GM04504 (cell line): ENCODE measurements at regions not wholly inside any gene's neighbourhood (a gene's known extent, or its start where the extent isn't known, plus 50 kb on each side); places are given as distances from the start of the nearest gene placed in this dataset.
"Not testable (repeated sequence)": the region's sequence is repeated elsewhere in the genome, so short reads cannot be mapped to it uniquely, and the experiment has no call there.

Source experiments
- DNase-seq: peaks from one replicate; pipeline ENCODE4 v3.0.0-alpha.2; 2012; ENCODE audit warnings: low read depth

DNA sequence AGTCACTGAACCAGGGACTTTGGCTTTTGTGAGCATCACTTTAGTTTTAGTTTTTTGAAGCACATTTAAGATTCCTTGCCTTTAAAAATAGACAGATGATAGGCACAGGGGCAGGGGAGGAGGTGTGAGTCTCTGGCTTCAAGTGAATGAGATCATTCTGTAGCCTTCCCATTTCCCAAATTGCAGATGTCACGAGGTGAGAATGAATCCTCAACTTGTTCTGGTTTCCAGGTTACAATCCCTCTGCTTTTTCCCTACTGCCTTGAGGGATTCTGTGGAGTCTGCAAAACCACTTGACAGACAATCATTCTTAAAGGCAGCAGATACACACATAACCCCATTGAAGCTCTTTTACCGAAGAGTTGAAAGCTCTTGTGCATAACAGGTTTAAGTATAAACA is 332.4 kb downstream of the DMAC1 start:
- no peak for DNase-seq

GRCh38 chr9:7461791-7462190 is 337.8 kb downstream of the DMAC1 start:
- no peak for DNase-seq

- no peak for DNase-seq
Measured at GRCh38 chr9:7456793-7457530, 342.6 kb downstream of the DMAC1 start.

GRCh38 chr9:7456377-7456776 is 343.2 kb downstream of the DMAC1 start:
- no peak for DNase-seq

- DNase-seq, result no peak
Measured at GRCh38 chr9:7454624-7455023, 345.0 kb downstream of the DMAC1 start.

DNA sequence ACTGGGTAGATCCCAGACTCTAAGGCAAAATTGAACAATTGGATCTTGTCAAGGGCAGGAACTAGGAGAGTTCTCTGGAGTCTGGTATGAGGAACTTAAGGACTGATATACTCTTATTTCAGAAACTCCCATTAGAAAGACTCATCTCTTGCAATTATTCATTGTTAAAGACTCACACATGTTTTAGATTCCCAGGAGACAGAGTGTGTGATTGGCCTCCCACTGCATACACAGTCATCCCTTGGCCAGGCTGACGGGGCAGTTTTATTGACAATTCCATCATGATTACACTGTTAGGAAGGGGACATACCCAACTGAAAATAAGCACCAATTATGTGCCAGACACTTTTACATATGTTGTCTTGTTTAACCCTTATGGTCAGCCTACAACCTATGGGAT is 347.2 kb downstream of the DMAC1 start:
- peak; percentile 51 for DNase-seq

GRCh38 chr9:7451062-7451461 is 348.5 kb downstream of the DMAC1 start:
- no peak for DNase-seq

- no peak for DNase-seq
Measured at GRCh38 chr9:7443541-7443940, 356.0 kb downstream of the DMAC1 start.

GRCh38 chr9:7439355-7439995 is 360.1 kb downstream of the DMAC1 start:
- DNase-seq, result no peak

GRCh38 chr9:7436754-7437153 is 362.8 kb downstream of the DMAC1 start:
- no peak for DNase-seq

- no peak for DNase-seq
Measured at GRCh38 chr9:7433508-7434292, 365.9 kb downstream of the DMAC1 start.

- DNase-seq, result no peak
Measured at GRCh38 chr9:7432989-7433388, 366.6 kb downstream of the DMAC1 start.

GRCh38 chr9:7417397-7417796 is 382.2 kb downstream of the DMAC1 start:
- not testable (repeated sequence) for DNase-seq

GRCh38 chr9:7415836-7416235 is 383.7 kb downstream of the DMAC1 start:
- DNase-seq, result no peak

DNA sequence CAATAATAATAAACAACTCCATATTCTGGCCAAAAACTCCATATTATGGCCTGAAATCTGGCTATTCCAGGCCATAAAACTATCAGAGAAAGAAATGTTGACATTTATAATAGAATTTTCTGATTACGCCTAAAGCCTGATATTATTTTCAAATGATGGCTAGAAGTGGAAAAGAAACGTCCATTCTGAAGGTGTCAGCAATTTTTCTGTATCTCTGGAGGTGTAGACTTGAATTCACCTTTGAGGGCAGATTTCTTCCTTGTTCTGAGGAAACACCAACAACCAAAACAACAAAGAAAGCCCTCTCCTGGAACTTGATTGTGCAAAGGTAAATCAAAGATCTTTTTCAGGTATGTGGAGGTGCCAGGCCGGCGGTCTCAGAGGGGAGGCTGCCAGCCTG is 390.7 kb downstream of the DMAC1 start:
- no peak for DNase-seq

GRCh38 chr9:7407246-7407645 is 392.3 kb downstream of the DMAC1 start:
- no peak for DNase-seq

DNA sequence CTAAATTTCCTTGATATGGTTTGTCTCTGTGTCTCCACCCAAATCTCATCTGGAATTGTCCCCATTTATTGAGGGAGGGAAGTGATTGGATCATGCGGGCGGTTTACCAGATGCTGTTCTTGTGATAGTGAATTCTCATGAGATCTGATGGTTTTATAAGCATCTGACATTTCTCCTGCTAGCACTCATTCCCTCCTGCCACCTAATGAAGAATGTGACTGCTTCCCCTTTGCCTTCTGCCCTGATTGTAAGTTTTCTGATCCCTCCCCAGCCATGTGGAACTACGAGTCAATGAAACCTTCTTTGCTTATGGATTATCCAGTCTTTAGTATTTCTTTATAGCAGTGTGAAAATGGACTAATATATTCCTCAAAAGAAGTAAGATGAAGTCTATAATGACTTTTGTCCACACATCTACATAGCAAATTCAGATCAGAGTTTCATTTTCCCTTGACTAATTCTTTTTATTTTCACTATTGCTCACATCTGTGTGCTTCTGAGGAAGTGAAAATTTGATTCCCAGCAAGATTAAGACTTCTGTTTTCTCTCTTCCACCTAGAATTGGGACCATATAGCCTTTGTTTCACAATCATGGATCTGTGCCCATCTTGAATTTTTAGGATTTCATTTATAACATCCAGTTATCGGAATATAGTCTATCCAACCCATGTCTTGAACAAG is 393.5 kb downstream of the DMAC1 start:
- no peak for DNase-seq

- no peak for DNase-seq
Measured at GRCh38 chr9:7403839-7404487, 395.6 kb downstream of the DMAC1 start.

DNA sequence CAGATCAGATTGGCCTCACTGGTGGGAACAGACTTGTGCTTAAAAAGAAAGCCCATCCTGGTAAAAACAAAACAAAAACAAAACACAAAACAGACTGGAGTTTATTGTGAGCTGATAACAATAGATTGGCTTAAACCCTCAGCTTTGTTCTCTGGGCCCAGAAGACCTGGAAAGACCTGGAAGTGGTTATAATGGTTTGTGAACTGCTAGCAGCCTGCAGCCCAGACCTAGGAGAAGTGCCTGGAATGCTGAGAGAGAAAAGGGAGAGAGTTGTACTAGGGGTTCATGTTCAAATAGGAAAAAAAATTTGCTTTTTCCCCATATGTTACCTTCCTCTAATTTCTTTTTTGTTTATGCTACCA is 396.6 kb downstream of the DMAC1 start:
- no peak for DNase-seq

GRCh38 chr9:7402334-7403027 is 397.1 kb downstream of the DMAC1 start:
- DNase-seq, result no peak

DNA sequence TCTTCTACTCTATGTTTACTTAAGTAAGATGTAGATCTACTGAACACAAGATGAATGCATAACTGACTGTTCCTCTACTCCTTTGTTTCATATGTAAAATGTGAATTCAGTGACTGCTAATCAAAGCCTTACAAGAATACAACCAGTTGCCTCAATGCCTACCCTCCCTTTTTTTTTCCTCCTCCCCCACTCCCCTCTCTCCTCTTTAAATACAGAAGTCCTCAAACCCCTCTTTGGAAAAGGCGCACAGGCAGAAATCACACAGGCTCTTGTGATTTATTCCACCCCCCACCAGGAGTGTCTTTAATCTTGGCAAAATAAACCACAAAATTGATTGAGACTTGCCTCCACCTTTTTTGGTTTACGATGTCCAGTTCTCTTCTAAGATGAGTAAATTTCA is 398.5 kb downstream of the DMAC1 start:
- no peak for DNase-seq
